Bronchial epithelial cell (primary cell): ENCODE measurements at regions not wholly inside any gene's neighbourhood (a gene's known extent, or its start where the extent isn't known, plus 50 kb on each side); places are given as distances from the start of the nearest gene placed in this dataset.
A peak's percentile ranks its signal among the peaks of the same experiment; 100 is the strongest.

Experiments
- DNase-seq: peaks from one replicate; pipeline ENCODE4 v3.0.0-alpha.2; 2010; ENCODE audit warnings: low read depth
- FAIRE-seq: peaks from 2 replicates; lab custom pipeline; 2011; peaks lifted over from hg19 to GRCh38; lab: Jason Lieb, UNC
- H3K27me3 ChIP-seq: 2 replicates; pipeline ENCODE4 v1.5.1; 2011; ENCODE audit warnings: low read length; ENCODE audit not compliant: control insufficient read depth, insufficient read depth
- H3K36me3 ChIP-seq: 2 replicates; pipeline ENCODE4 v1.5.1; 2011; ENCODE audit warnings: low read length; ENCODE audit not compliant: control insufficient read depth, insufficient read depth
- H3K4me3 ChIP-seq: 2 replicates; pipeline ENCODE4 v1.5.1; 2011; ENCODE audit warnings: mild to moderate bottlenecking, low read depth, low read length, control low read depth
- CTCF ChIP-seq: IDR thresholded peaks from 2 replicates; pipeline ENCODE4 v1.5.1; 2011; ENCODE audit warnings: mild to moderate bottlenecking, moderate library complexity, low read length, control low read depth, inconsistent platforms; ENCODE audit not compliant: insufficient read depth, severe bottlenecking

DNA sequence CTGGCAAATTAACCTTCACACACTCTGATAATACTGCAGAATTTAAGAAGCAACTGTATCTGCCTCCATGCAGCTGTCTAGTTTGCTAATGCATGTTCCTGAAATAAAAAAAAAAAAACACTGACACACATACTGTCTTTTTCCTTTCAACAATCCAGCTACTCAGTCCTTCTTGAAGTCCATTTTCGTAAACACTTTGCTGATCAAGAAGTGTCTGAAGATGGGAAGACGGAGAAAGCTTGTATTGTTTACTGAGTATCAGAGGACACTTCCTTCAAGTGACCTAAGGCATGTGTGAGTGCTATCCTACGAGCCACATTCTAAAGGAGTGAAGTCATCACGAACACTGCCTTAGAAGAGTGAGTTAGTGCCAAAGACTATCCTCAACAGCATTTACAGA lies 82.6 kb downstream of the LUZP4 start:
- Histone ChIP-seq H3K4me3 (no peak overlapping the region), H3K36me3 (no peaks in the 10 kb centered on the region), H3K27me3 (no peaks in the 10 kb centered on the region)
- DNase-seq (peak; percentile 74), FAIRE-seq (no peak)
- no peak for TF ChIP-seq CTCF

GRCh38 chrX:115373308-115373707 lies 83.8 kb downstream of the LUZP4 start:
- FAIRE-seq: no peak
- no peaks in the 10 kb centered on the region for H3K36me3 ChIP-seq
- no peaks in the 10 kb centered on the region for H3K27me3 ChIP-seq
- DNase-seq: no peak
- no peak for TF ChIP-seq CTCF
- no peak overlapping the region for H3K4me3 ChIP-seq

GRCh38 chrX:115378471-115378870 lies 89.0 kb downstream of the LUZP4 start:
- Histone ChIP-seq H3K27me3 (no peaks in the 10 kb centered on the region), H3K4me3 (no peak overlapping the region), H3K36me3 (no peaks in the 10 kb centered on the region)
- DNase-seq (no peak), FAIRE-seq (no peak)
- no peak for TF ChIP-seq CTCF

DNA sequence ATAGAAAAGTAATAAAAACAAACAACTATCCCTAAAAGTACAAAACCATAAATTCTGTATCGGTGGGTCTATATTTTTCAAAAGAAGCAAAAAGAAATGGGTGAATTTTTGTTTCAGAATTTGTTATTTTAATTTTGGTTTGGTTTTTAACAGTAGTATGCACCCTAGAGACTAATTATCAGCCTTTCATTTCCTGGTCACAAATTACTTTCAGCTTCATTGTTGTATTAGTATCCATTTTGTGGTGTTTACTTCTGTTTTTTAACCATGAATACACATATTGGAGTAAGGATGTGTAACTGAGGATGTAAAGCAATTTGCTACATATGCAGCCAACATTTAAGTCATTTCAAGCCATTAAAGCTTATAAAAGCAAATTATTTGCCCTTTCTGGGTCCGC lies 97.8 kb downstream of the LUZP4 start:
- no peak for TF ChIP-seq CTCF

GRCh38 chrX:115388879-115389278 lies 99.4 kb downstream of the LUZP4 start:
- H3K4me3 ChIP-seq: no peak overlapping the region
- no peaks in the 10 kb centered on the region for H3K36me3 ChIP-seq
- no peak for FAIRE-seq
- no peak for DNase-seq
- no peak for TF ChIP-seq CTCF
- no peaks in the 10 kb centered on the region for H3K27me3 ChIP-seq

More for the DNA sequence above, 97.8 kb downstream of the LUZP4 start:
- Histone ChIP-seq H3K4me3 (no peak overlapping the region), H3K27me3 (no peaks in the 10 kb centered on the region), H3K36me3 (no peaks in the 10 kb centered on the region)
- FAIRE-seq (no peak), DNase-seq (no peak)

GRCh38 chrX:115390078-115390477 lies 100.6 kb downstream of the LUZP4 start:
- no peak overlapping the region for H3K4me3 ChIP-seq
- H3K36me3 ChIP-seq: no peaks in the 10 kb centered on the region
- no peaks in the 10 kb centered on the region for H3K27me3 ChIP-seq
- no peak for TF ChIP-seq CTCF
- DNase-seq (no peak), FAIRE-seq (no peak)
